ENCODE measurements at regions not wholly inside any gene's neighbourhood (a gene's known extent, or its start where the extent isn't known, plus 50 kb on each side); places are given as distances from the start of the nearest gene placed in this dataset.

GRCh38 chr1:78715181-78715661, 65.6 kb downstream of the IFI44 start:
- no peak overlapping the region for H3K4me3 ChIP-seq
- DNase-seq (ENCODE audit: low spot score in 2 of 2): no peak
- H3K27me3 ChIP-seq: no peaks in the 10 kb centered on the region
- H3K4me1 ChIP-seq: no peaks in the 10 kb centered on the region
- no peaks in the 10 kb centered on the region for H3K9me3 ChIP-seq
- no peak overlapping the region for H3K27ac ChIP-seq
- no peak for TF ChIP-seq POLR2AphosphoS5 (IDR thresholded peaks at IDR 0.05)
- TF ChIP-seq CTCF (IDR thresholded peaks at IDR 0.05): no peak
- no peak for TF ChIP-seq EP300 (IDR thresholded peaks at IDR 0.05)
- no peak for TF ChIP-seq POLR2A (IDR thresholded peaks at IDR 0.05)
- no peaks in the 10 kb centered on the region for H3K36me3 ChIP-seq

- H3K36me3 ChIP-seq: no peaks in the 10 kb centered on the region
- H3K9me3 ChIP-seq: no peaks in the 10 kb centered on the region
- no peak for DNase-seq (ENCODE audit: low spot score in 2 of 2)
- H3K4me1 ChIP-seq: no peaks in the 10 kb centered on the region
- no peak overlapping the region for H3K27ac ChIP-seq
- H3K27me3 ChIP-seq: no peaks in the 10 kb centered on the region
- no peak overlapping the region for H3K4me3 ChIP-seq
- no peak for TF ChIP-seq POLR2AphosphoS5 (IDR thresholded peaks at IDR 0.05)
- TF ChIP-seq CTCF (IDR thresholded peaks at IDR 0.05): no peak
- TF ChIP-seq EP300 (IDR thresholded peaks at IDR 0.05): no peak
- no peak for TF ChIP-seq POLR2A (IDR thresholded peaks at IDR 0.05)
These were observed 66.6 kb downstream of the IFI44 start for GRCh38 chr1:78716186-78716585.

DNA sequence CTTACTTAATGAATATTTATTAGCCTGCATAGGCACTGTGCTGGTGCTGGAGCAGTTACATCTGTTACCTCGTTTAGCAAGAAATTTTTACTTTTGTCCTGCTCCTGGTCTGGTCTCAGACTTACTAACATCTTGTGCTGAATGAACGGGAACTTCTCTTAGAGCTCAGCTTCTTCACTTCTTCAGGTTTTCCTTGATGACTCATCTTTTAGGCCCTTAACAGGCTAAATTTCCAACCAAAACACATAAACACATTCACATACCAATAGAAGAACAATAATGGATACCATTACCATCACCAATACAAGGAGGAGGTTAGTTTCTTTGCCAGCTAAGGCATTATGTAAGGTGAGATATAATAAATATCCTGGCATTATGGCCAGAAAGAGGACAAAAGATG, 68.9 kb downstream of the IFI44 start:
- Histone ChIP-seq H3K9me3 (no peaks in the 10 kb centered on the region), H3K27ac (no peak overlapping the region), H3K4me3 (no peak overlapping the region), H3K27me3 (no peaks in the 10 kb centered on the region), H3K36me3 (no peaks in the 10 kb centered on the region), H3K4me1 (no peaks in the 10 kb centered on the region)
- DNase-seq (ENCODE audit: low spot score in 2 of 2): no peak
- 70% methylated on average over 2 of the region's 2 CpGs for WGBS
- no peak for TF ChIP-seq EP300 (IDR thresholded peaks at IDR 0.05)

DNA sequence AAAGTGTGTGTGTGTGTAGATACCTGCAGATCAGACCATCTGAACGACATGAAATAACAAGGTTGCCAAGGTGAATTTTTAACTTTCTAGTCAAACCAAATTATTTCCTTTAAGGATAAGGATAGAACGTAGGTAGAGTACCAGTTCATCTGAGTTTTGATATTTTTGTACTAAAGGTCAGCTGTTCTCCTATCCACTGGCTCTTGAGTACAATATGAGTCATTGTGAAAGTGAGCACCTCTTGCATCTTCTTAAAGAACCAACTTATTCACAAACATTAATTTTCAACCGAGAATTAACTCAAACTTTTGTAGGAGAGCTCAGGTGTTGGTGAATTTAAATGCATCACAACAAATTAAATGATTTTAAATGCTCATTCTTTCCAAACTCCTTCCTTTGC, 71.5 kb downstream of the IFI44 start:
- no peaks in the 10 kb centered on the region for H3K27me3 ChIP-seq
- no peak overlapping the region for H3K4me3 ChIP-seq
- DNase-seq (ENCODE audit: low spot score in 2 of 2): no peak
- no peak for TF ChIP-seq POLR2A (IDR thresholded peaks at IDR 0.05)
- no peak for TF ChIP-seq CTCF (IDR thresholded peaks at IDR 0.05)
- no peak for TF ChIP-seq EP300 (IDR thresholded peaks at IDR 0.05)
- no peak for TF ChIP-seq POLR2AphosphoS5 (IDR thresholded peaks at IDR 0.05)
- no peaks in the 10 kb centered on the region for H3K9me3 ChIP-seq
- H3K27ac ChIP-seq: no peak overlapping the region
- no peaks in the 10 kb centered on the region for H3K4me1 ChIP-seq
- 59% methylated on average over 3 of the region's 3 CpGs for WGBS
- H3K36me3 ChIP-seq: no peaks in the 10 kb centered on the region

GRCh38 chr1:78722105-78722504, 72.5 kb downstream of the IFI44 start:
- no peak for TF ChIP-seq POLR2A (IDR thresholded peaks at IDR 0.05)
- no peak for TF ChIP-seq EP300 (IDR thresholded peaks at IDR 0.05)
- TF ChIP-seq POLR2AphosphoS5 (IDR thresholded peaks at IDR 0.05): no peak
- TF ChIP-seq CTCF (IDR thresholded peaks at IDR 0.05): no peak
- Histone ChIP-seq H3K9me3 (no peaks in the 10 kb centered on the region), H3K36me3 (no peaks in the 10 kb centered on the region), H3K27me3 (no peaks in the 10 kb centered on the region), H3K4me1 (no peaks in the 10 kb centered on the region), H3K4me3 (no peak overlapping the region), H3K27ac (no peak overlapping the region)
- WGBS: 82% methylated on average over 2 of the region's 2 CpGs
- no peak for DNase-seq (ENCODE audit: low spot score in 2 of 2)

DNA sequence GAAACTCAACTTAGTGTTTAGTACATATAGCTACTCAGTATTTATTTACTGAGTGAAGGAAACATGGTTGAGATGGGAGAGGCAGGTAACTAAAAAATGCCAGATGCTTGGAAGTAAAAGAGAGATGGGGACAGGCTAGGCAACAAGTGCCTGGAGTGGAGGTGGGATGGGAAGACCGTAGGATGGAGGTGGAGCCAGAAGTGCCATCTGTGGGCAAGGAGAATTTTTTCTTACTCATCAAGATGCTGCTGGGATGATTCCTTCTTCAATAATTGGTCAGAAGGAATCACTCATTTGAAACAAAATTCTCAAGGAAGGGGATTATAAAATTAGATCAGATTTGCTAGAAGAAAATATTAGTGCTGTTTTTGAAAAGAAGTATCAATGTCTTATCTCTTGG, 72.9 kb downstream of the IFI44 start:
- 56% methylated on average over 1 of the region's 1 CpG for WGBS
- TF ChIP-seq CTCF (IDR thresholded peaks at IDR 0.05) (no peak), POLR2AphosphoS5 (IDR thresholded peaks at IDR 0.05) (no peak), POLR2A (IDR thresholded peaks at IDR 0.05) (no peak)
- no peak overlapping the region for H3K27ac ChIP-seq

More for the DNA sequence above, 72.9 kb downstream of the IFI44 start:
- no peaks in the 10 kb centered on the region for H3K4me1 ChIP-seq
- no peaks in the 10 kb centered on the region for H3K36me3 ChIP-seq
- H3K9me3 ChIP-seq: no peaks in the 10 kb centered on the region
- no peak overlapping the region for H3K4me3 ChIP-seq
- no peak for DNase-seq (ENCODE audit: low spot score in 2 of 2)
- H3K27me3 ChIP-seq: no peaks in the 10 kb centered on the region
